ENCODE measurements at regions not wholly inside any gene's neighbourhood (a gene's known extent, or its start where the extent isn't known, plus 50 kb on each side); places are given as distances from the start of the nearest gene placed in this dataset.

GRCh38 chr2:53231908-53232307 lies 535.7 kb upstream of the CHAC2 start:
- H3K27me3 ChIP-seq (replicated peaks in 2 of 5; ENCODE audit: control insufficient read depth in 4 of 5, insufficient read depth in 5 of 5, low read length in 4 of 5): peaks cover 0 to 29% (median 2%) of the 10 kb centered on the region in 5 experiments
- peaks cover 18 to 38% (median 28%) of the 10 kb centered on the region in 4 experiments for H3K4me1 ChIP-seq (ENCODE audit: control extremely low read depth in 1 of 4, control insufficient read depth in 4 of 4, insufficient read depth in 4 of 4, low read length in 3 of 4)
- peak in 2 of 3 donors; percentile 28 to 46 for DNase-seq
- H3K27ac ChIP-seq (ENCODE audit: insufficient read depth in 1 of 2, low read depth in 1 of 2, low read length in 2 of 2, poor library complexity in 1 of 2, severe bottlenecking in 2 of 2): no peak overlapping the region
- 0% methylated on average over 2 of the region's 3 CpGs for WGBS (ENCODE audit: insufficient coverage)
- POLR2A ChIA-PET: no interaction called here
- no peaks in the 10 kb centered on the region for H3K36me3 ChIP-seq (ENCODE audit: control insufficient read depth in 4 of 4, insufficient read depth in 4 of 4, low read length in 3 of 4)
- H3K9me3 ChIP-seq (ENCODE audit: control extremely low read depth in 1 of 5, control insufficient read depth in 4 of 5, insufficient read depth in 2 of 5, low read depth in 1 of 5, low read length in 4 of 5): no peaks in the 10 kb centered on the region
- no peak overlapping the region for H3K4me3 ChIP-seq (ENCODE audit: control insufficient read depth in 1 of 7, extremely low read depth in 1 of 7, insufficient read depth in 4 of 7, low read depth in 2 of 7, low read length in 6 of 7)
- CTCF ChIA-PET: no interaction called here

GRCh38 chr2:53230691-53231090 lies 536.9 kb upstream of the CHAC2 start:
- no CpG with 5 or more reads among the region's 2 CpGs for WGBS (ENCODE audit: insufficient coverage)
- DNase-seq: no peak
- H3K4me3 ChIP-seq (ENCODE audit: control insufficient read depth in 1 of 7, extremely low read depth in 1 of 7, insufficient read depth in 4 of 7, low read depth in 2 of 7, low read length in 6 of 7): no peak overlapping the region
- no peak overlapping the region for H3K27ac ChIP-seq (ENCODE audit: insufficient read depth in 1 of 2, low read depth in 1 of 2, low read length in 2 of 2, poor library complexity in 1 of 2, severe bottlenecking in 2 of 2)
- peaks cover 14 to 29% (median 22%) of the 10 kb centered on the region in 4 experiments for H3K4me1 ChIP-seq (ENCODE audit: control extremely low read depth in 1 of 4, control insufficient read depth in 4 of 4, insufficient read depth in 4 of 4, low read length in 3 of 4)
- CTCF ChIA-PET: no interaction called here
- H3K27me3 ChIP-seq (replicated peaks in 2 of 5; ENCODE audit: control insufficient read depth in 4 of 5, insufficient read depth in 5 of 5, low read length in 4 of 5): peaks cover 0 to 34% (median 2%) of the 10 kb centered on the region in 5 experiments
- POLR2A ChIA-PET: no interaction called here
- no peaks in the 10 kb centered on the region for H3K36me3 ChIP-seq (ENCODE audit: control insufficient read depth in 4 of 4, insufficient read depth in 4 of 4, low read length in 3 of 4)
- no peaks in the 10 kb centered on the region for H3K9me3 ChIP-seq (ENCODE audit: control extremely low read depth in 1 of 5, control insufficient read depth in 4 of 5, insufficient read depth in 2 of 5, low read depth in 1 of 5, low read length in 4 of 5)

GRCh38 chr2:53227535-53227934 lies 540.1 kb upstream of the CHAC2 start:
- DNase-seq: no peak
- no CpG with 5 or more reads among the region's 3 CpGs for WGBS (ENCODE audit: insufficient coverage)
- POLR2A ChIA-PET: no interaction called here

GRCh38 chr2:53220969-53221368 lies 546.6 kb upstream of the CHAC2 start:
- Histone ChIP-seq H3K36me3 (ENCODE audit: control insufficient read depth in 4 of 4, insufficient read depth in 4 of 4, low read length in 3 of 4) (no peaks in the 10 kb centered on the region), H3K27me3 (replicated peaks in 2 of 5; ENCODE audit: control insufficient read depth in 4 of 5, insufficient read depth in 5 of 5, low read length in 4 of 5) (peaks cover 0 to 8% (median 0%) of the 10 kb centered on the region in 5 experiments), H3K4me3 (ENCODE audit: control insufficient read depth in 1 of 7, extremely low read depth in 1 of 7, insufficient read depth in 4 of 7, low read depth in 2 of 7, low read length in 6 of 7) (no peak overlapping the region), H3K9me3 (ENCODE audit: control extremely low read depth in 1 of 5, control insufficient read depth in 4 of 5, insufficient read depth in 2 of 5, low read depth in 1 of 5, low read length in 4 of 5) (peaks cover 0 to 6% (median 0%) of the 10 kb centered on the region in 5 experiments), H3K27ac (ENCODE audit: insufficient read depth in 1 of 2, low read depth in 1 of 2, low read length in 2 of 2, poor library complexity in 1 of 2, severe bottlenecking in 2 of 2) (no peak overlapping the region), H3K4me1 (ENCODE audit: control extremely low read depth in 1 of 4, control insufficient read depth in 4 of 4, insufficient read depth in 4 of 4, low read length in 3 of 4) (peaks cover 0 to 6% (median 0%) of the 10 kb centered on the region in 4 experiments)
- CTCF ChIA-PET: interaction anchor here (0.7 kb wide), 1 partner anchor 15 kb away, joined by 3 read pairs; no protein-coding TSS in a partner anchor
- WGBS (ENCODE audit: insufficient coverage): 91% methylated on average over 2 of the region's 3 CpGs
- POLR2A ChIA-PET: no interaction called here
- DNase-seq: no peak

More at GRCh38 chr2:53227535-53227934, 540.1 kb upstream of the CHAC2 start:
- H3K9me3 ChIP-seq (ENCODE audit: control extremely low read depth in 1 of 5, control insufficient read depth in 4 of 5, insufficient read depth in 2 of 5, low read depth in 1 of 5, low read length in 4 of 5): no peaks in the 10 kb centered on the region
- CTCF ChIA-PET: no interaction called here
- peaks cover 6 to 14% (median 10%) of the 10 kb centered on the region in 4 experiments for H3K4me1 ChIP-seq (ENCODE audit: control extremely low read depth in 1 of 4, control insufficient read depth in 4 of 4, insufficient read depth in 4 of 4, low read length in 3 of 4)
- peaks cover 0 to 30% (median 2%) of the 10 kb centered on the region in 5 experiments for H3K27me3 ChIP-seq (replicated peaks in 2 of 5; ENCODE audit: control insufficient read depth in 4 of 5, insufficient read depth in 5 of 5, low read length in 4 of 5)
- H3K27ac ChIP-seq (ENCODE audit: insufficient read depth in 1 of 2, low read depth in 1 of 2, low read length in 2 of 2, poor library complexity in 1 of 2, severe bottlenecking in 2 of 2): no peak overlapping the region
- no peak overlapping the region for H3K4me3 ChIP-seq (ENCODE audit: control insufficient read depth in 1 of 7, extremely low read depth in 1 of 7, insufficient read depth in 4 of 7, low read depth in 2 of 7, low read length in 6 of 7)
- H3K36me3 ChIP-seq (ENCODE audit: control insufficient read depth in 4 of 4, insufficient read depth in 4 of 4, low read length in 3 of 4): no peaks in the 10 kb centered on the region

- Histone ChIP-seq H3K4me1 (ENCODE audit: control extremely low read depth in 1 of 4, control insufficient read depth in 4 of 4, insufficient read depth in 4 of 4, low read length in 3 of 4) (peaks cover 0 to 6% (median 0%) of the 10 kb centered on the region in 4 experiments), H3K9me3 (ENCODE audit: control extremely low read depth in 1 of 5, control insufficient read depth in 4 of 5, insufficient read depth in 2 of 5, low read depth in 1 of 5, low read length in 4 of 5) (peaks cover 0 to 11% (median 0%) of the 10 kb centered on the region in 5 experiments), H3K4me3 (ENCODE audit: control insufficient read depth in 1 of 7, extremely low read depth in 1 of 7, insufficient read depth in 4 of 7, low read depth in 2 of 7, low read length in 6 of 7) (no peak overlapping the region), H3K27ac (ENCODE audit: insufficient read depth in 1 of 2, low read depth in 1 of 2, low read length in 2 of 2, poor library complexity in 1 of 2, severe bottlenecking in 2 of 2) (no peak overlapping the region), H3K27me3 (replicated peaks in 2 of 5; ENCODE audit: control insufficient read depth in 4 of 5, insufficient read depth in 5 of 5, low read length in 4 of 5) (peaks cover 0 to 5% (median 0%) of the 10 kb centered on the region in 5 experiments), H3K36me3 (ENCODE audit: control insufficient read depth in 4 of 4, insufficient read depth in 4 of 4, low read length in 3 of 4) (no peaks in the 10 kb centered on the region)
- no peak for DNase-seq
- 88% methylated on average over 2 of the region's 2 CpGs for WGBS (ENCODE audit: insufficient coverage)
- ChIA-PET CTCF (no interaction called here), POLR2A (no interaction called here)
Measured at GRCh38 chr2:53217250-53217649, 550.4 kb upstream of the CHAC2 start.

GRCh38 chr2:53216805-53217204 lies 550.8 kb upstream of the CHAC2 start:
- Histone ChIP-seq H3K27me3 (replicated peaks in 2 of 5; ENCODE audit: control insufficient read depth in 4 of 5, insufficient read depth in 5 of 5, low read length in 4 of 5) (peaks cover 0 to 4% (median 0%) of the 10 kb centered on the region in 5 experiments), H3K9me3 (ENCODE audit: control extremely low read depth in 1 of 5, control insufficient read depth in 4 of 5, insufficient read depth in 2 of 5, low read depth in 1 of 5, low read length in 4 of 5) (peaks cover 0 to 11% (median 0%) of the 10 kb centered on the region in 5 experiments), H3K4me3 (ENCODE audit: control insufficient read depth in 1 of 7, extremely low read depth in 1 of 7, insufficient read depth in 4 of 7, low read depth in 2 of 7, low read length in 6 of 7) (no peak overlapping the region), H3K36me3 (ENCODE audit: control insufficient read depth in 4 of 4, insufficient read depth in 4 of 4, low read length in 3 of 4) (no peaks in the 10 kb centered on the region), H3K4me1 (ENCODE audit: control extremely low read depth in 1 of 4, control insufficient read depth in 4 of 4, insufficient read depth in 4 of 4, low read length in 3 of 4) (peaks cover 0 to 6% (median 0%) of the 10 kb centered on the region in 4 experiments), H3K27ac (ENCODE audit: insufficient read depth in 1 of 2, low read depth in 1 of 2, low read length in 2 of 2, poor library complexity in 1 of 2, severe bottlenecking in 2 of 2) (no peak overlapping the region)
- POLR2A ChIA-PET: no interaction called here
- CTCF ChIA-PET: no interaction called here
- no peak for DNase-seq

GRCh38 chr2:53212576-53212975 lies 555.0 kb upstream of the CHAC2 start:
- WGBS (ENCODE audit: insufficient coverage): no CpG with 5 or more reads among the region's 1 CpG
- no peak for DNase-seq
- H3K4me1 ChIP-seq (ENCODE audit: control extremely low read depth in 1 of 4, control insufficient read depth in 4 of 4, insufficient read depth in 4 of 4, low read length in 3 of 4): no peaks in the 10 kb centered on the region
- H3K27ac ChIP-seq (ENCODE audit: insufficient read depth in 1 of 2, low read depth in 1 of 2, low read length in 2 of 2, poor library complexity in 1 of 2, severe bottlenecking in 2 of 2): no peak overlapping the region
- no peak overlapping the region for H3K4me3 ChIP-seq (ENCODE audit: control insufficient read depth in 1 of 7, extremely low read depth in 1 of 7, insufficient read depth in 4 of 7, low read depth in 2 of 7, low read length in 6 of 7)
- no peaks in the 10 kb centered on the region for H3K36me3 ChIP-seq (ENCODE audit: control insufficient read depth in 4 of 4, insufficient read depth in 4 of 4, low read length in 3 of 4)
- H3K9me3 ChIP-seq (ENCODE audit: control extremely low read depth in 1 of 5, control insufficient read depth in 4 of 5, insufficient read depth in 2 of 5, low read depth in 1 of 5, low read length in 4 of 5): peaks cover 0 to 11% (median 0%) of the 10 kb centered on the region in 5 experiments
- ChIA-PET CTCF (no interaction called here), POLR2A (no interaction called here)
- H3K27me3 ChIP-seq (replicated peaks in 2 of 5; ENCODE audit: control insufficient read depth in 4 of 5, insufficient read depth in 5 of 5, low read length in 4 of 5): peaks cover 0 to 20% (median 6%) of the 10 kb centered on the region in 5 experiments

Data from common myeloid progenitor, CD34-positive (primary cell).